H1 (cell line): ENCODE measurements at regions not wholly inside any gene's neighbourhood (a gene's known extent, or its start where the extent isn't known, plus 50 kb on each side); places are given as distances from the start of the nearest gene placed in this dataset.

Experiments used
- CTCF ChIA-PET: fragments of 300-600 bp; sonication (Branson Sonifier 250); formaldehyde crosslinking; loops from one replicate; lab custom pipeline; 2021; ENCODE audit not compliant: partially characterized antibody; lab: Charles Lee
- POLR2A ChIA-PET: fragments of 300-600 bp; sonication (Branson Sonifier 250); formaldehyde crosslinking; loops from one replicate; lab custom pipeline; 2021; ENCODE audit warnings: inconsistent platforms; ENCODE audit not compliant: partially characterized antibody; lab: Charles Lee
- DNase-seq, 2 experiments: peaks; one replicate each; pipeline versions ENCODE4 v3.0.0 to v3.0.0-alpha.2; 2010 to 2022; ENCODE audit warnings: low spot score in 2 of 2, low read depth in 1 of 2, mixed read lengths in 1 of 2
- FAIRE-seq: peaks from 2 replicates; lab custom pipeline; 2011; peaks lifted over from hg19 to GRCh38; lab: Jason Lieb, UNC
- H2AFZ ChIP-seq: 2 replicates; pipeline ENCODE4 v1.8.1; 2012; ENCODE audit warnings: low read length, inconsistent platforms
- H2AK5ac ChIP-seq: 2 replicates; pipeline ENCODE4 v1.6.1; 2013; ENCODE audit warnings: low read depth, low read length
- H2BK120ac ChIP-seq: replicated peaks from 2 replicates; pipeline ENCODE3; 2013; ENCODE audit warnings: low read depth, low read length, inconsistent platforms
- H2BK12ac ChIP-seq: 2 replicates; pipeline ENCODE4 v1.6.1; 2013; ENCODE audit warnings: low read depth, low read length
- H2BK15ac ChIP-seq: 2 replicates; pipeline ENCODE4 v1.6.1; 2013; ENCODE audit warnings: low read length
- H2BK20ac ChIP-seq: 2 replicates; pipeline ENCODE4 v1.6.1; 2013; ENCODE audit warnings: low read length
- H2BK5ac ChIP-seq: 2 replicates; pipeline ENCODE4 v1.6.1; 2013; ENCODE audit warnings: low read depth, low read length
- H3K14ac ChIP-seq: 2 replicates; pipeline ENCODE4 v1.6.1; 2013; ENCODE audit warnings: inconsistent platforms; ENCODE audit not compliant: insufficient read length
- H3K18ac ChIP-seq: 2 replicates; pipeline ENCODE4 v1.6.1; 2013; ENCODE audit warnings: low read length; ENCODE audit errors: extremely low read depth
- H3K23ac ChIP-seq: 2 replicates; pipeline ENCODE4 v1.6.1; 2013; ENCODE audit warnings: inconsistent platforms; ENCODE audit not compliant: insufficient read length
- H3K23me2 ChIP-seq: 2 replicates; pipeline ENCODE4 v1.6.1; 2013; ENCODE audit warnings: low read depth, low read length
- H3K27ac ChIP-seq: 2 replicates; pipeline ENCODE4 v1.6.1; 2011; ENCODE audit warnings: low read depth, low read length, inconsistent platforms
- H3K27me3 ChIP-seq, 4 experiments: replicated peaks in 1 of 4; 1 replicate in 1 of 4; 2 replicates in 3 of 4; pipeline versions ENCODE4 v1.6.1 to v1.8.1; 2011 to 2013; ENCODE audit warnings: low read length in 3 of 4, mild to moderate bottlenecking in 3 of 4, inconsistent platforms in 2 of 4, mixed read lengths in 2 of 4, moderate library complexity in 1 of 4; ENCODE audit not compliant: control insufficient read depth in 3 of 4, insufficient read depth in 3 of 4; ENCODE audit errors: extremely low read depth in 1 of 4
- H3K36me3 ChIP-seq, 4 experiments: 2 replicates each; pipeline versions ENCODE4 v1.6.1 to v1.8.1; 2011 to 2013; ENCODE audit warnings: mild to moderate bottlenecking in 4 of 4, low read length in 3 of 4, moderate library complexity in 2 of 4, control low read depth in 1 of 4, inconsistent platforms in 1 of 4; ENCODE audit not compliant: insufficient read depth in 4 of 4, control insufficient read depth in 2 of 4
- H3K4ac ChIP-seq: replicated peaks from 2 replicates; pipeline ENCODE3; 2013; ENCODE audit warnings: low read length, low read depth, mixed read lengths, inconsistent platforms; ENCODE audit not compliant: insufficient read length
- H3K4me1 ChIP-seq, 4 experiments: replicated peaks in 1 of 4; 1 replicate in 1 of 4; 2 replicates in 3 of 4; pipeline versions ENCODE4 v1.6.1 to v1.8.1; 2011 to 2013; ENCODE audit warnings: low read length in 3 of 4, inconsistent platforms in 2 of 4, mixed read lengths in 1 of 4; ENCODE audit not compliant: insufficient read depth in 4 of 4, control insufficient read depth in 3 of 4
- H3K4me2 ChIP-seq, 2 experiments: 2 replicates each; pipeline versions ENCODE4 v1.6.1 to v1.8.1; 2011 to 2013; ENCODE audit warnings: low read depth in 2 of 2, low read length in 2 of 2, control low read depth in 1 of 2, inconsistent platforms in 1 of 2, mild to moderate bottlenecking in 1 of 2; ENCODE audit not compliant: insufficient read depth in 1 of 2
- H3K4me3 ChIP-seq, 4 experiments: fragments of 200-600, 300-600 bp in 1 of 4; sonication (generic), shearing (Covaris generic), sonication (Bioruptor Twin) in 1 of 4; 2 replicates each; pipeline versions ENCODE4 v1.5.1 to v1.8.1; 2011 to 2016; ENCODE audit warnings: low read length in 4 of 4, low read depth in 3 of 4, control low read depth in 2 of 4, inconsistent platforms in 2 of 4, mild to moderate bottlenecking in 2 of 4, mixed read lengths in 1 of 4, moderate library complexity in 1 of 4; ENCODE audit not compliant: insufficient read depth in 2 of 4; ENCODE audit errors: extremely low read depth in 1 of 4
- H3K56ac ChIP-seq: replicated peaks from 2 replicates; pipeline ENCODE3; 2013; ENCODE audit warnings: low read depth, mild to moderate bottlenecking, mixed read lengths, low read length, inconsistent platforms; ENCODE audit not compliant: insufficient read length
- H3K79me1 ChIP-seq: 2 replicates; pipeline ENCODE4 v1.6.1; 2013; ENCODE audit warnings: low read depth, low read length, control low read depth
- H3K79me2 ChIP-seq, 2 experiments: 2 replicates each; pipeline versions ENCODE4 v1.6.1 to v1.8.1; 2012 to 2013; ENCODE audit warnings: low read length in 2 of 2, mild to moderate bottlenecking in 2 of 2, inconsistent platforms in 1 of 2; ENCODE audit not compliant: insufficient read depth in 2 of 2, control insufficient read depth in 1 of 2
- H3K9ac ChIP-seq, 4 experiments: replicated peaks in 1 of 4; 1 replicate in 1 of 4; 2 replicates in 3 of 4; pipeline versions ENCODE4 v1.6.1 to v1.8.1; 2011 to 2013; ENCODE audit warnings: low read depth in 3 of 4, low read length in 3 of 4, control low read depth in 2 of 4, mild to moderate bottlenecking in 2 of 4, moderate library complexity in 2 of 4, inconsistent platforms in 1 of 4; ENCODE audit errors: extremely low read depth in 1 of 4
- H3K9me3 ChIP-seq, 2 experiments: 2 replicates each; pipeline versions ENCODE4 v1.6.1 to v1.8.1; 2012 to 2013; ENCODE audit warnings: mild to moderate bottlenecking in 2 of 2, moderate library complexity in 2 of 2, control low read depth in 1 of 2, inconsistent platforms in 1 of 2, low read depth in 1 of 2, low read length in 1 of 2, mixed read lengths in 1 of 2; ENCODE audit not compliant: insufficient read depth in 2 of 2
- H4K20me1 ChIP-seq, 2 experiments: replicated peaks in 1 of 2; 2 replicates each; pipeline versions ENCODE3 to v1.8.1; 2011 to 2013; ENCODE audit warnings: inconsistent platforms in 2 of 2, low read length in 2 of 2, mild to moderate bottlenecking in 1 of 2; ENCODE audit not compliant: insufficient read depth in 2 of 2, control insufficient read depth in 1 of 2
- H4K5ac ChIP-seq: 2 replicates; pipeline ENCODE4 v1.6.1; 2013; ENCODE audit warnings: low read length, low read depth, mixed read lengths, inconsistent platforms; ENCODE audit not compliant: insufficient read length
- H4K8ac ChIP-seq: 2 replicates; pipeline ENCODE4 v1.8.0; 2013; ENCODE audit warnings: mild to moderate bottlenecking, moderate library complexity, low read length, inconsistent platforms; ENCODE audit not compliant: insufficient read depth; ENCODE audit errors: extremely low read depth
- H4K91ac ChIP-seq: replicated peaks from 2 replicates; pipeline ENCODE3; 2013; ENCODE audit warnings: low read length, mixed read lengths, inconsistent platforms; ENCODE audit not compliant: insufficient read length
- ASH2L ChIP-seq: fragments of 200-600, 300-600 bp; sonication (generic); IDR thresholded peaks from one replicate; pipeline ENCODE4 v1.7.1; 2017; ENCODE audit warnings: low read length
- BRCA1 ChIP-seq: IDR thresholded peaks from 2 replicates; pipeline ENCODE4 v1.6.1; 2012; ENCODE audit warnings: low read depth, low read length, improper control_type of control experiment
- CEBPB ChIP-seq: IDR thresholded peaks from 2 replicates; pipeline ENCODE4 v1.6.1; 2012; ENCODE audit warnings: low read depth, low read length
- CTBP2 ChIP-seq: IDR thresholded peaks from 2 replicates; pipeline ENCODE4 v1.7.0; 2011; ENCODE audit warnings: borderline replicate concordance, mild to moderate bottlenecking, moderate library complexity, mixed read lengths, low read length; ENCODE audit not compliant: insufficient read depth, insufficient read length
- EP300 ChIP-seq, 2 experiments: IDR thresholded peaks; 1 replicate in 1 of 2; 2 replicates in 1 of 2; pipeline ENCODE4 v1.6.1; 2011 to 2012; ENCODE audit warnings: low read depth in 2 of 2, low read length in 2 of 2, mild to moderate bottlenecking in 2 of 2, borderline replicate concordance in 1 of 2, inconsistent platforms in 1 of 2, moderate library complexity in 1 of 2
- GABPA ChIP-seq: IDR thresholded peaks from 2 replicates; pipeline ENCODE4 v1.6.1; 2011; ENCODE audit warnings: mild to moderate bottlenecking, low read length, moderate library complexity, borderline replicate concordance; ENCODE audit not compliant: insufficient read depth
- JUN ChIP-seq: IDR thresholded peaks from 2 replicates; pipeline ENCODE4 v1.6.1; 2011; ENCODE audit warnings: low read depth, mild to moderate bottlenecking, improper control_type of control experiment, low read length
- KDM5A ChIP-seq: fragments of 200-600 bp; IDR thresholded peaks from 2 replicates; pipeline ENCODE4 v1.7.1; 2012; ENCODE audit warnings: mild to moderate bottlenecking, low read length, inconsistent platforms, mixed read lengths
- POLR2A ChIP-seq, 2 experiments: IDR thresholded peaks; 1 replicate in 1 of 2; 2 replicates in 1 of 2; pipeline ENCODE4 v1.6.1; 2011; ENCODE audit warnings: low read depth in 2 of 2, low read length in 2 of 2, mild to moderate bottlenecking in 2 of 2; ENCODE audit errors: control extremely low read depth in 1 of 2
- POLR2AphosphoS5 ChIP-seq: IDR thresholded peaks from 2 replicates; pipeline ENCODE4 v1.6.1; 2011; ENCODE audit warnings: low read depth, low read length
- RFX5 ChIP-seq: IDR thresholded peaks from 2 replicates; pipeline ENCODE4 v1.6.1; 2011; ENCODE audit warnings: low read depth, low read length, improper control_type of control experiment, borderline replicate concordance
- RXRA ChIP-seq: IDR thresholded peaks from 2 replicates; pipeline ENCODE4 v1.6.1; 2011; ENCODE audit warnings: low read depth, mild to moderate bottlenecking, low read length, moderate library complexity; ENCODE audit not compliant: insufficient read depth
- SP4 ChIP-seq: IDR thresholded peaks from 2 replicates; pipeline ENCODE4 v1.6.1; 2012; ENCODE audit warnings: low read length, inconsistent platforms
- TCF12 ChIP-seq: IDR thresholded peaks from 2 replicates; pipeline ENCODE4 v1.6.1; 2011; ENCODE audit warnings: low read depth, mild to moderate bottlenecking, low read length
- USF2 ChIP-seq: IDR thresholded peaks from 2 replicates; pipeline ENCODE4 v1.6.1; 2011; ENCODE audit warnings: low read length, improper control_type of control experiment
- WGBS, 2 experiments: shearing (Covaris generic) in 1 of 2; methylation state at CpG; one replicate each; pipeline versions ENCODE4 v1.1.6 to v1.1.7; 2013 to 2015; ENCODE audit warnings: low lambda C conversion rate in 2 of 2, mixed read lengths in 2 of 2, inconsistent platforms in 1 of 2, low coverage in 1 of 2, missing lambda C conversion rate in 1 of 2; ENCODE audit not compliant: insufficient replicate concordance in 2 of 2, insufficient coverage in 1 of 2, insufficient read length in 1 of 2; ENCODE audit errors: extremely low coverage in 1 of 2, missing lambda C conversion rate in 1 of 2; 5-methylcytosine and 5-hydroxymethylcytosine counted together

DNA sequence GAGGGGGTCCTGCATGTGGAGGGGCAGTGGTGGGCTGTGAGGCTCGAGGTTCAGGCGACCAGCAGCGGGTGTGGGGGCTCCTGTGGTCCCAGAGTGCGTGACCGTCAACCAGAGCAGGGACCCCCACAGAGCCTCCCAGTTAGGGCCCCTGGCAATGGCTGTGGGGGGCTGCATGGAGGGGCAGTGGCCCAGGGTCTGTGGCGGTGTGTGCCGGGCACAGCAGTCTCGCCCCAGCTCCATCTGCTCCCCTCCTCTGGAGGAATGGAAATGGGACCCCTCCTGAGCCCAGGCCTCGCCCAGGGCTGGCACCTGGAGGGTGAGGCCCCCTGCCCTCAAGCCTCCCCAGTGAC, 210.8 kb upstream of the C14orf180 start:
- H3K4me1 ChIP-seq = peaks cover 0 to 7% (median 2%) of the 10 kb centered on the region in 4 experiments; a peak in 3 of 7 replicates
- 92% methylated on average over 6 of the region's 9 CpGs; no CpG with 5 or more reads in 1 of the 2 experiments for WGBS, 2 experiments
- DNase-seq = no peak
- H2BK12ac ChIP-seq = no peak overlapping the region
- no peak overlapping the region for H2AFZ ChIP-seq
- H3K23me2 ChIP-seq = no peaks in the 10 kb centered on the region
- no peaks in the 10 kb centered on the region for H3K79me1 ChIP-seq
- H3K36me3 ChIP-seq = no peaks in the 10 kb centered on the region
- H3K4me2 ChIP-seq = no peak overlapping the region
- no peak overlapping the region for H3K9ac ChIP-seq
- no peak overlapping the region for H3K4me3 ChIP-seq
- H3K27ac ChIP-seq = no peak overlapping the region
- no peak overlapping the region for H3K23ac ChIP-seq
- POLR2A ChIA-PET = no interaction called here
- H2BK5ac ChIP-seq = no peak overlapping the region
- H3K4ac ChIP-seq = no peak overlapping the region
- no peak overlapping the region for H3K14ac ChIP-seq
- H2BK20ac ChIP-seq = no peak overlapping the region
- H2BK120ac ChIP-seq = no peak overlapping the region
- H3K18ac ChIP-seq = no peak overlapping the region
- no peaks in the 10 kb centered on the region for H3K79me2 ChIP-seq
- no peak for FAIRE-seq
- no peak overlapping the region for H2BK15ac ChIP-seq
- H3K56ac ChIP-seq = no peak overlapping the region
- no peaks in the 10 kb centered on the region for H3K9me3 ChIP-seq
- no peak overlapping the region for H4K5ac ChIP-seq
- CTCF ChIA-PET = interaction anchor here (1.2 to 3.2 kb wide), 2 partner anchors 9 to 52 kb away, joined by 3 to 13 read pairs; no protein-coding TSS in a partner anchor
- H4K20me1 ChIP-seq = no peaks in the 10 kb centered on the region
- no peak overlapping the region for H4K91ac ChIP-seq
- H2AK5ac ChIP-seq = no peak overlapping the region
- H3K27me3 ChIP-seq = no peaks in the 10 kb centered on the region; a peak in 1 of 7 replicates
- H4K8ac ChIP-seq = no peak overlapping the region
- TF ChIP-seq ASH2L = no peak
- no peak for TF ChIP-seq CEBPB
- no peak for TF ChIP-seq TCF12
- TF ChIP-seq CTBP2 = no peak
- no peak for TF ChIP-seq RXRA
- no peak for TF ChIP-seq USF2
- TF ChIP-seq POLR2A (IDR thresholded peaks at IDR 0.05; ENCODE audit: control extremely low read depth in 1 of 2, low read depth in 2 of 2, low read length in 2 of 2) = no peak
- no peak for TF ChIP-seq KDM5A
- TF ChIP-seq RFX5 = no peak
- no peak for TF ChIP-seq POLR2AphosphoS5
- no peak for TF ChIP-seq SP4
- no peak for TF ChIP-seq EP300 (IDR thresholded peaks at IDR 0.05; ENCODE audit: borderline replicate concordance in 1 of 2, low read depth in 2 of 2, low read length in 2 of 2)
- TF ChIP-seq JUN = no peak
- no peak for TF ChIP-seq GABPA
- TF ChIP-seq BRCA1 = no peak
